GM21723 (cell line): ENCODE measurements at regions not wholly inside any gene's neighbourhood (a gene's known extent, or its start where the extent isn't known, plus 50 kb on each side); places are given as distances from the start of the nearest gene placed in this dataset.

Experiments
- ATAC-seq: cut with Tn5 transposase; IDR thresholded peaks from one replicate; pipeline ENCODE4 v1.9.1; 2021; ENCODE audit warnings: mild to moderate bottlenecking, moderate library complexity; ENCODE audit not compliant: unreplicated experiment

DNA sequence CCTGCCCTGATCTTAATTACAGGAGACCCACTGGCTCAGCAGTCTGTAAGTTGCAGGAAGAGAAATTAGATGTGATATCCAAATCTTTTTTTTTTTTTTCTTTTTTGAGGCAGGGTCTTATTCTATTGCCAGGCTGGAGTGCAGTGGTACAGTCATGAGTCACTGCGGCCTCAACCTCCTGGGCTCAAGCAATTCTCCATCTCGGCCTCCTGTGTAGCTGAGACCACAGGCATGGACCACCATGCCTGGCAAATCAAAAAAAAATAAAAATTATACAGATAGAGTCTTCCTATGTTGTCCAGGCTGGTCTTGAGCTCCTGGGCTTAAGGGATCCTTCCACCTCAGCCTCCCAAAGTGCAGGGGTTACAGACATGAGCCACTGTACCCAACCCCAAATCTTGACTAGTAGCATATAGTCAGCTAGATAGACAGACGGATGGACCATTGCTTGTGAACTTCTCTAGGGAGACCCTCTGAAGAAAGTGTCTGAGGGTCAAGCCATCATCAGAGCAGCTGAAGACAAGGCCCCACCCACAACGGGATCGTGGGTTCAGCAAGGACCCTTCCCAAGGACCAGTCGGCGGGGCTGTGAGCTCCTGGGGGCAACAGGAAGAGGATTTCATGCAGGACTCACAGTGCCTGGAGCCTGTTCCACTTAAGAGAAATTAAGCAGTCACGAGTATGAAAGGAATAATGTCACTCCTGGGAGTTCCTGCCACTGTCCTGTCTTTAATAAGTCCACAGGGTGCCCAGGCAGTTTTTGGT is 222.7 kb downstream of the ANKRD60 start:
- no peak for ATAC-seq

DNA sequence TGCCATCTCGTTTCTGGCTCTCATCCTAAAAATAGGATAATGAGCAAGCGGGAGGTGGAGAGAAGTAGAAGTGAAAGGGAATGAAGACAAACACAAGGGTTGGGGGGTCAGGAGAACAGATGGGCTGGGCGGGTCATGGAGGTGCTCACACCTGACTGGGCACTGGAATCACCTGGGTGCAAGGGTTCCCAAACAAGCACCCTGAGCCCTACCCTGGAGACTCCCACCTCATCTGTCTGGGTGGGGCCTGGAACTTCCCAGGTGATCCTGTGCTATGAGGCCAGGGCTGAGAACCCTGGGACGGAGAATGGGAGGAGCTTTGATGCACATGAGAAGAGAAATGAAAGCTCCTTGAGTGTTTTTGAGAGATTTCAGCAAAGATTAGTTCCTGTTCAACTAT is 223.6 kb downstream of the ANKRD60 start:
- no peak for ATAC-seq

- no peak for ATAC-seq
Measured at GRCh38 chr20:58004146-58004545, 224.3 kb downstream of the ANKRD60 start.

DNA sequence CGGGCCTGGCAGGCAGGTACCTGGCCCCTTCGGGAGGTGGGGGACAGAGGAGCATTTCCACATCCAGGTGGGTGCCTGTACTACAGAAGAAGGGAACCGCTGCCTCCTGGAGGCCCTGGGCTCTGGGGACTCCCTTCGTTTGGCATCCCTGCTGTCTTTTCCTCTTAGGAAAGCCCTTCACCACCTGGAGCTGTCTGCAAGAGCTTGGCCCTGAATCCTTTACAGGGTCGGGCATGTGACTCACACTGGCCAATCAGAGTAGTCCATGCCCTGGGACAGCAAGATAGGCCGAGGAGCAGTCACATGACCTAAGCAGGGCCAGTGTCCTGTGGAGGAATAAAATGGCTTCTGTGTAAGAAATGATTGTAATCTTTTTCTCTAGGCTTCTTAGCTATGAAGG is 224.9 kb downstream of the ANKRD60 start:
- ATAC-seq = no peak

- no peak for ATAC-seq
Measured at GRCh38 chr20:58002901-58003300, 225.6 kb downstream of the ANKRD60 start.

DNA sequence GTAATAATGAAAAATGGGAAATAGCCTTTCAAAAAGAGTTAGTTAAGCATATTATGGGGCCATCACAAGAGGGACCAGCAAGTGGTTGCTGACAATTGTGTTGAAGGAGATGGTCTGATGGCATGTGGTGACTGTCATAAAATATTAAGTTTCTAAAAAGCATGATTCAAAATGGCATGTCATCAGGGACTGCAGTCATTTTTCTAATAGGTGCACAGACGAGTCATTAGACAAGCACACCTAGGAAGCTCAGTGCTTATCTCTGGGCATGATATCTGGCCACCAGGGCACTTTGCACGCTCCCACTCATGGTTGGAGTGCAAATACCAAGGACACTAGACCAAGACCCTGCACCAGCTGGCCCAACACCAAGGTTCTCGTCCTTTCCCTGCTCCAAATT is 226.5 kb downstream of the ANKRD60 start:
- no peak for ATAC-seq

DNA sequence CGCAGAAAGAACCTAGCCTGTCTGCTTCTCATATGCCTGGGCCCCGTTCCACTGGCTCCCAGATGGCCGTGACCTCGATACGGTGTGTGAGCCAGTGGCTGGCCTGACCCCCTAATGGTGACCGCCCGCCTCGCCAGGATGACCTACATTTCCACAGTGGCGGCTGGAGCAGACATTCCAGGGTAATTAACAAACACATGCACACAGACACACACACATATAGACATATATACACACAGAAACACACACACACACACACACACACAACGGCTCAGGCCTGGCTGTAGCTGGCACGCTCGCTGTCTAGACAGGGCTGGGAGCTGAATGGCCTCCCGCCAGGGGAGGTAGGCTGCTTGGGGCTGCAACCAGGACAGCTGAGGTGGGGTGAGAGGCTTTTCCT is 227.1 kb downstream of the ANKRD60 start:
- ATAC-seq = no peak

- ATAC-seq = no peak
Measured at GRCh38 chr20:58000861-58001260, 227.6 kb downstream of the ANKRD60 start.

GRCh38 chr20:57999465-58000111 is 228.9 kb downstream of the ANKRD60 start:
- ATAC-seq = no peak

DNA sequence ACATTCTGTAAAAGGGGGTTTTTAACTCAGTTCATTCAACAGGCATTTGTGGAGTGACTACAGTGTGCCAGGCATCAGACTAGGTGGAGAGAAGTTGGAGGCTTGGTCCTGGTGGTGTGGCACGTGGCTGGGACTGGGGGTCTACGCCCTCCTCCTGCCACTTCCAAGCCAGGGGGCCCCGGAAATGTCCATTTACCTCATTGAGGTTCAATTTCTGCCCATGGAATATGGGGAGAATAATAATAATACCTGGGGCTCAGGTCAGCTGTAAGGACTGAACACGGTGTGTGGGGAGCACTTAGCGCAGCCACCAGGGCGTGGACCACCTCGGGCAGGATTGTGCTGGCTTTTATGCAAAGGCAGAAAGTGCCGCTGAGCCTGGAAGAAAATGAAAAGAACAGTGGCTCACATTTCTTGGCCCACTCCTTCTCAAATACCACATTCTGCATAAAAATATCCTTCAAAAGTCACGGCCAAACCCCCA is 229.4 kb downstream of the ANKRD60 start:
- ATAC-seq = no peak

GRCh38 chr20:57998276-57998675 is 230.2 kb downstream of the ANKRD60 start:
- ATAC-seq = no peak

GRCh38 chr20:57996936-57997890 is 231.2 kb downstream of the ANKRD60 start:
- no peak for ATAC-seq

DNA sequence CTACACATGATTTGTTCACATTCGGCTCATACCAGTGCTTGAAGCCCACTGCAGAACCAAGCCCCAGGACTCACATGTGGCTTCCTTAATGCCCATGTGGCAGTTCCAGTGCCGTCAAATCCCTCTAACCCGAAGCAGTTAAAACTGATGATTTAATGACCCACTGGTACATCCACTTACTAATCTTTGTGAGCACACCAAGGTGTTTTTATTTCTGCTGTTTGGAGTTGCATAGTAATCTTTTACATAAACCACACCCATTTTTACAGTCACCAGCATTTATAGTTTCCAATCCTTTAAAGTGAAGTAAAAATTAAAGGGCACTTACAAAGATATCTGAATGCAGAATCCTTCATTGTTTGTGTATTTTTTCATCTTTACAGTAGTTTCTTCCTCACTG is 232.0 kb downstream of the ANKRD60 start:
- no peak for ATAC-seq

DNA sequence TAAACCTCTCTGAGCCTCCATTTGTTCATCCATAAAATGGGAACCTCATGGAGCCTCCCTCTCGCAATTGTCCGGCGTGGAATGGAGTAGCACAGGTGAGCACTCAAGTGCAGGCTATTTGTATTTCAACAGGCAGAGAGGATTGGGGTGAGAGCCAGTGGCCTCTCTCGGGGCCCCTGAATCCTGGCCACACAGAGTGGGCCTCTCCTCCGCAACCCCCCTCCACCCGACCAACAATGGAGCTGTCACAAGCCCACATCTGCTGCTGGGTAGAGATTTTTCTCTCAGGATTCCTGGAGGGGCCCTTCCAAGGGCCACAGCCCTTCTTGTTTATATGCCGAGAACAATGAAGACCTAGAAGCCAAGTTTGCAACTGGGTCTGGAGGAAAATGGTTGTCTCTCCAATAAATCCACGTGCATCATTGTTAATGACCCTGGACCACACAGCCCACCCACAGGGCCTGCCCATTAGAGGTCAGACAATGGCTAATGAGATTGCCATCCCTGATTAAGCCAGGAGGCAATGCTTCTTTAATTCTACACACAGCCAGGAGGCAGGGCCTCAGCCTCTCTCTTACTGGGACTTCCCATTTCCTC is 233.0 kb downstream of the ANKRD60 start:
- ATAC-seq = no peak

GRCh38 chr20:57993716-57994431 is 234.6 kb downstream of the ANKRD60 start:
- no peak for ATAC-seq

DNA sequence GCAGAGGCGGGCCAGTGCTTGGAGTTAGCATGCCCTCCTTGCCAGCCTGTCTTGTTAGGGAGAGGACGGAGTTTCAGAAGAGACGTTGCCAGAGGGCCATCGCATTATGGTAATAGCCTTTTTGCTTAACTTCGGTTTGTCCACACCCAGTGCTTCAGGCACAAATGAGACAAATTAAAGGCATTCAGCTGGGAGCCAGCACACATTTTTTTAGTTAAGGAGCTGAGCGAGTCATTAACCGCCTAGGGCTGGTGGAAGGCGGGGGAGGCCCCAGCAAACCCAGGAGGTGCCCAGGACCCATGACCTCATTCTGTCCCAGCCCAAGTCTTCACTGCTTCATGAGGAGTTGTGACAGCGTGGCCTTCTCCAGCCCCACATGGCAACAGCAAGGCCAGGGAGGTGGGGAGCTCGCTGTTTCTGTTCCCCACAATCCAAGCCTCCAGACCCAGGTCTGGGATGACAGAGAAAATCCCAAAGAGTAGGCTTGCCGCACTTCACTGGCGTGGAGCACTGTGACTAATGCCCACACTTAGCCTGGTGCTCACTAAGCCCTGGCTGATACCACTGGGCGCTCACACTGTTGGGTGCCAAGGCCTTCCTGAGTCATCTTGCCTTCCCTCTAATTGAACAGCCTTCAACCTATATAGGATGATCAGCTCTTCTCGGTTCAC is 237.1 kb downstream of the ANKRD60 start:
- ATAC-seq = no peak

DNA sequence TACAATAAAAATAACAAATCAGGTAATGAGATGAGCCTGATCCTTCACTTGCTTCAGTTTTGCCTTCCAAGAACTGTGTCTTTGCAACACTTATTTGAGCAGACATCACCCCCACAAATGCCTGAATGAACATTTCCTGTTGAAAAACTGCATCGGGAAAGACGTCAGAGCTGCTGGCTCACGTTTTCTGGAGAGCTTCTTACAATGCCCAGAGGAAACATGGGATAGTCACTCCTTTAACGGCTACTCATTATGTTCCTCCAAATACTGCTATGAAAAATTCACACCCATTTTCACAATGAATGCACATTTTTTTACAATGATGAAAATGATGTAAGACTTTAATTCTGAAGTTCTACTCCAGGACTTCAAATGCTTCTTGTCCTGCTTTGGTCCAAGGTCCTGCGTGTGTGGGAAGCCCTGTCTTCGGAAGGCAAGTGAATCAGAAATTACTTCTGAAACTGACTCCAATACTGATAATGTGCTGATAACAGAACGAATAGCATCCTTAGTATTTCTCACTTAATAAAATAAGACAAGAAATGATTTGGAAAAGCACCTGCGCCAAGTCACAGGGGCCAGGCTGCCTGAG is 238.0 kb downstream of the ANKRD60 start:
- ATAC-seq = no peak

- no peak for ATAC-seq
Measured at GRCh38 chr20:57988828-57989227, 239.6 kb downstream of the ANKRD60 start.

GRCh38 chr20:57988422-57988821 is 240.0 kb downstream of the ANKRD60 start:
- ATAC-seq = no peak
